DND-41 (cell line): ENCODE measurements at regions not wholly inside any gene's neighbourhood (a gene's known extent, or its start where the extent isn't known, plus 50 kb on each side); places are given as distances from the start of the nearest gene placed in this dataset.

ENCODE experiments used
- ATAC-seq: fragments of 200-7000 bp; cut with Tn5 transposase; 3 replicates; pipeline ENCODE4 v1.9.1; 2021; ENCODE audit warnings: low read depth; ENCODE audit not compliant: insufficient read depth
- DNase-seq: peaks from one replicate; pipeline ENCODE4 v3.0.0-alpha.2; 2020
- H2AFZ ChIP-seq: 2 replicates; pipeline ENCODE4 v1.6.0; 2012; ENCODE audit warnings: low read depth, low read length
- H3K27ac ChIP-seq: 2 replicates; pipeline ENCODE4 v1.5.1; 2012; ENCODE audit warnings: low read length, inconsistent platforms
- H3K27me3 ChIP-seq: fragments of 200-600 bp; sonication (generic); 2 replicates; pipeline ENCODE4 v1.6.0; 2012; ENCODE audit warnings: low read length, mild to moderate bottlenecking, inconsistent platforms; ENCODE audit not compliant: insufficient read depth, poor library complexity
- H3K36me3 ChIP-seq: 2 replicates; pipeline ENCODE4 v1.5.1; 2012; ENCODE audit warnings: low read length, inconsistent platforms; ENCODE audit not compliant: insufficient read depth
- H3K4me1 ChIP-seq: 2 replicates; pipeline ENCODE4 v1.5.1; 2012; ENCODE audit warnings: mild to moderate bottlenecking, low read length; ENCODE audit not compliant: insufficient read depth
- H3K4me2 ChIP-seq: 2 replicates; pipeline ENCODE4 v1.6.0; 2012; ENCODE audit warnings: mild to moderate bottlenecking, moderate library complexity, low read length, inconsistent platforms; ENCODE audit not compliant: insufficient read depth
- H3K4me3 ChIP-seq, 2 experiments: fragments of 200-600 bp in 1 of 2; shearing (Covaris generic) in 1 of 2; 2 replicates each; pipeline ENCODE4 v1.5.1; 2012 to 2016; ENCODE audit warnings: inconsistent platforms in 2 of 2, low read length in 2 of 2, mild to moderate bottlenecking in 2 of 2, low read depth in 1 of 2, moderate library complexity in 1 of 2
- H3K79me2 ChIP-seq: 2 replicates; pipeline ENCODE4 v1.6.0; 2012; ENCODE audit warnings: low read length, inconsistent platforms; ENCODE audit not compliant: insufficient read depth
- H3K9ac ChIP-seq: 2 replicates; pipeline ENCODE4 v1.6.0; 2012; ENCODE audit warnings: low read depth, mild to moderate bottlenecking, inconsistent platforms, low read length, moderate library complexity
- H3K9me3 ChIP-seq: 2 replicates; pipeline ENCODE4 v1.5.1; 2012; ENCODE audit warnings: low read length, moderate library complexity, mild to moderate bottlenecking, inconsistent platforms; ENCODE audit not compliant: insufficient read depth, severe bottlenecking
- H4K20me1 ChIP-seq: 2 replicates; pipeline ENCODE4 v1.6.0; 2012; ENCODE audit warnings: low read length; ENCODE audit not compliant: insufficient read depth
- EZH2 ChIP-seq: IDR thresholded peaks from 3 replicates; pipeline ENCODE4 v1.6.1; 2012; ENCODE audit warnings: borderline replicate concordance, low read depth, mild to moderate bottlenecking, moderate library complexity, low read length, inconsistent platforms; ENCODE audit not compliant: severe bottlenecking
- TF ChIP-seq, protein P1 (sequence below): IDR thresholded peaks from 2 replicates; pipeline ENCODE4 v1.5.1; 2012; ENCODE audit warnings: borderline replicate concordance, low read length, moderate library complexity, mild to moderate bottlenecking; ENCODE audit not compliant: poor library complexity, severe bottlenecking; ENCODE audit errors: extremely low read depth

- H3K27me3 ChIP-seq, result no peaks in the 10 kb centered on the region
- no peak overlapping the region for H3K4me2 ChIP-seq
- no peak for ATAC-seq
- no peaks in the 10 kb centered on the region for H3K79me2 ChIP-seq
- no peaks in the 10 kb centered on the region for H3K9me3 ChIP-seq
- H3K4me3 ChIP-seq, result no peak overlapping the region
- no peaks in the 10 kb centered on the region for H4K20me1 ChIP-seq
- no peaks in the 10 kb centered on the region for H3K36me3 ChIP-seq
- H2AFZ ChIP-seq, result no peak overlapping the region
- no peaks in the 10 kb centered on the region for H3K4me1 ChIP-seq
- no peak overlapping the region for H3K27ac ChIP-seq
- no peak overlapping the region for H3K9ac ChIP-seq
- TF ChIP-seq, protein P1, sequence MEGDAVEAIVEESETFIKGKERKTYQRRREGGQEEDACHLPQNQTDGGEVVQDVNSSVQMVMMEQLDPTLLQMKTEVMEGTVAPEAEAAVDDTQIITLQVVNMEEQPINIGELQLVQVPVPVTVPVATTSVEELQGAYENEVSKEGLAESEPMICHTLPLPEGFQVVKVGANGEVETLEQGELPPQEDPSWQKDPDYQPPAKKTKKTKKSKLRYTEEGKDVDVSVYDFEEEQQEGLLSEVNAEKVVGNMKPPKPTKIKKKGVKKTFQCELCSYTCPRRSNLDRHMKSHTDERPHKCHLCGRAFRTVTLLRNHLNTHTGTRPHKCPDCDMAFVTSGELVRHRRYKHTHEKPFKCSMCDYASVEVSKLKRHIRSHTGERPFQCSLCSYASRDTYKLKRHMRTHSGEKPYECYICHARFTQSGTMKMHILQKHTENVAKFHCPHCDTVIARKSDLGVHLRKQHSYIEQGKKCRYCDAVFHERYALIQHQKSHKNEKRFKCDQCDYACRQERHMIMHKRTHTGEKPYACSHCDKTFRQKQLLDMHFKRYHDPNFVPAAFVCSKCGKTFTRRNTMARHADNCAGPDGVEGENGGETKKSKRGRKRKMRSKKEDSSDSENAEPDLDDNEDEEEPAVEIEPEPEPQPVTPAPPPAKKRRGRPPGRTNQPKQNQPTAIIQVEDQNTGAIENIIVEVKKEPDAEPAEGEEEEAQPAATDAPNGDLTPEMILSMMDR, result no peak
- no peak for TF ChIP-seq EZH2
- no peak for DNase-seq
Measured at GRCh38 chr5:166188501-166189325, 2102.7 kb upstream of the WWC1 start.

DNA sequence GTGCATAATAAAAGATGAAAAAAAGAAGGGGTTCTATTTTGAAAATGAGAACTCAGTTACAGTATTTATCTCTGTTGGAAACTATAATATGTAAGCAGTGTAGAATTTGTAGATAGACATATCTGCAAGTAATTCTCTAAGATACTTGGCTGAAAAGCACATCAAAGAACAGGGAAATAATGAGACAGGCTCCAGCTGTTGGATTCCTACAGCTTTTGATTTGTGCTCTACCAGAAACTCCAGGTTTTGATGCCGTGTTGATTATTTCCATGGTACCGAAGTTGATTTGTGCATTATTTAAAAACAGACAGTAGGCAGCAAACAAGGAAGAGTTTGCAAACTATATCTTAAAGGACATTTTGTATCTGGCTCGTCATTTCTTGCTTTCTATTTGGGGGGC, 2098.7 kb upstream of the WWC1 start:
- ATAC-seq (no peak), DNase-seq (no peak)
- Histone ChIP-seq H3K79me2 (no peaks in the 10 kb centered on the region), H2AFZ (no peak overlapping the region), H3K4me3 (no peak overlapping the region), H3K27me3 (no peaks in the 10 kb centered on the region), H4K20me1 (no peaks in the 10 kb centered on the region), H3K9me3 (no peaks in the 10 kb centered on the region), H3K27ac (no peak overlapping the region), H3K36me3 (no peaks in the 10 kb centered on the region), H3K9ac (no peak overlapping the region), H3K4me2 (no peak overlapping the region), H3K4me1 (no peaks in the 10 kb centered on the region)
- TF ChIP-seq EZH2, result no peak
- TF ChIP-seq, protein P1, result no peak

GRCh38 chr5:166195981-166196380, 2095.5 kb upstream of the WWC1 start:
- TF ChIP-seq EZH2, result no peak
- TF ChIP-seq, protein P1, result no peak
- Histone ChIP-seq H3K9ac (no peak overlapping the region), H3K27ac (no peak overlapping the region), H3K36me3 (no peaks in the 10 kb centered on the region), H3K79me2 (no peaks in the 10 kb centered on the region), H3K4me1 (no peaks in the 10 kb centered on the region), H3K4me3 (no peak overlapping the region), H3K27me3 (no peaks in the 10 kb centered on the region), H3K4me2 (no peak overlapping the region), H4K20me1 (no peaks in the 10 kb centered on the region), H3K9me3 (no peaks in the 10 kb centered on the region), H2AFZ (no peak overlapping the region)
- ATAC-seq (no peak), DNase-seq (no peak)
